NCI-H526 treated with DMSO at 0.1 percent for 48 hours (cell line): ENCODE measurements at regions not wholly inside any gene's neighbourhood (a gene's known extent, or its start where the extent isn't known, plus 50 kb on each side); places are given as distances from the start of the nearest gene placed in this dataset.
"Not testable (repeated sequence)": the region's sequence is repeated elsewhere in the genome, so short reads cannot be mapped to it uniquely, and the experiment has no call there.

Experiments
- DNase-seq: peaks from one replicate; lab custom pipeline; 2025; lab: John Stamatoyannopoulos, UW

DNA sequence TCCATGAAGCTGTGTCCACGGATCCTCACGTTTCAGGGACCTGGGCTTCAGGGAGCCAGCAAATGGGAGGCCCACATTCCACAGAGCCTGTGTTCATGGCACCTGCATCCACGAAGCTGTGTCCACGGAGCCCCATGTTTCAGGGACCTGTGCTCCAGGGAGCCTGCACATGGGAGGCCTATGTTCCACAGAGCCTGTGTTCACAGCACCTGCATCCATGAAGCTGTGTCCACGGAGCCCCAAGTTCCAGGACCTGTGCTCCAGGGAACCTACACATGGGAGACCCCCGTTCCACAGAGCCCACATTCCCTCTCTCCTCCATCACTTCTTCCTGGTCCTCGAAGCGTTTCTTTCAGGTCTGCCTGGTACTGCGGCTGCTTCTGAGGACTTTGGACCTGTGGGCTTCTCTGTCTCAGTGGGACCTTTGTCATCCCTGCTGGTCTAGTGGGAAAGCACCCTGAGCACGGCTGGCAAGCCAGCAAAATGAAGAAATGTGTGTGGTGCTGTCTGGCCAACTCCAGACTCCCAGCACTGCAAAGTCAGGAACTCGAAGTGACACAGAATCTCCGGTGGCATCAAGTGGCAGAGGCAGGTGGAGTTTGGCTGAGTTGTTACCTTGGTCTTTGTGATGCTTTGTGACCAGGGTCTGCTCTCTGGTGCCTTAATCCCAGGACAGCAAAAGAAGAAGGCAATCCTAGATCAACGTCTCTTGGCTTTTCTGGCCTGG, 245.9 kb downstream of the DLL1 start:
- DNase-seq: no peak

DNA sequence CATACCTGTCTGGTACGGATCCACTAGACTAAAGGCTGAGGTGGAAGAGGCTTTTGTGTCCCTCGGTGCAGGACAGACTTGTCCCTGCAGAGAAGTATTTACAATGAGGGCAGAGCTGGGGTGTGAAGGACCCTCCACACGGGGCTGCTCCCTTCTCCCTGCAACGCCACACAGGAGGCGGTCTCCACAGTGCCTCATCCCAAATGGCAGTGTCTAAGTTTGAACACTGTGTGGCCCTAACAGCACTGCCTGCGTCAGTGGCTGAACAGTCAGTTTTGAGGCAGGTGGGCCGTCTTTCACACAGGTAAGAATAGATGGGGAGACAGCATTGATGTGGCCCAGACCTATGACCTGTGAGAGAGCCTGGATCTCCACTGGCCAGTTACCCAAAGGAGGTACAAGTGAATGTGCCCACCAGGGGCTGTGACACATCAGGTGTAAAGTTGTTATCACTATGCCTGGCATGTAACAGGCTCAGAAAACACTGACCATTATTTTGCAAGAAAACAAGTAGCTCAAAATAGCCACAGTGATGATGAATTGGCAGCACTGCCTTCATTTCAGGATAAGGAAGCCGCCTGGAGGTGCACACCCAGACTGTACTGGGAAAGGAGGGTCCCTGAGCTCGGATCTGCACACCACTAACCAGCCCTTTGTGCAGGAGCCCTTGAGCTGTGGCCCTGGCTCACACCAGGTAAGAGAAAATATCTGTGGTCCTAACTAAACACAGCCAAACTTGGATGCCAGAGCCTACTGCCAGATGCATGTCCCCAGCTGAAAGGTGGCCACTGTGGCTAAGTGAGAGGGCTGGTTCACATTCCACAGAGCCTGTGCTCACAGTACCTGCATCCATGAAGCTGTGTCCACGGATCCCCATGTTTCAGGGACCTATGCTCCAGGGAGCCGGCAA, 246.7 kb downstream of the DLL1 start:
- no peak for DNase-seq

DNA sequence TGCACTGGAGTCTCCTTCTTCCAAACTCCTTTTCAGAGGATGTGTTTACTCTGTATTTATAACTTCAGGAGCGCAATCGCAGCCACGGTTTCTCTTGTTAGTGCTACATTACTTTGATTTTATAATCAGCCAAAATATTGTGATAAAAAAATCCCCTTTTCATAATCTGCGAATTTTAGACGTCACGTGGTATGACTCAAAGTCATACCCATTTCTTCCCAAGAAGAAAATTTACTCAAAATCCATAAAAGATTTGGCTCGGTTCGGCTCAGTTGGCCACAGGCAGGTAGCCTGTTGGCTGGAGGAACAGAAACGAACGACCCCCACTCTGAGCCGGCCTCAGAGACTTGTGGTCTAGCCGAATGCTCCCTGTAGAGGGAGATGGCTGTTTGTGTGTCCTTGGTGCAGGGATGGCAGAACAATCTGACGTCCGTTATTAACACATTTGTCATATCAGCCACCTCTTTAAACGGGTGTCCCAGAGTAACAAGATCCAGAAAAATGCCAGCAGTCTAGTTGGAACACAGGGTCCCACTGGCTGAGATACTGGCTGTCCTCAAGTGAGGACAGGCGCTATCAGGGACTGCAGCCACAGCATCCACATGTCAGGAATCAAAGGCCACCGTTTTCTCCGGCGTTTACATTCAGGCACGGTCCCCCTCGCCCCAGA, 247.6 kb downstream of the DLL1 start:
- DNase-seq: no peak

DNA sequence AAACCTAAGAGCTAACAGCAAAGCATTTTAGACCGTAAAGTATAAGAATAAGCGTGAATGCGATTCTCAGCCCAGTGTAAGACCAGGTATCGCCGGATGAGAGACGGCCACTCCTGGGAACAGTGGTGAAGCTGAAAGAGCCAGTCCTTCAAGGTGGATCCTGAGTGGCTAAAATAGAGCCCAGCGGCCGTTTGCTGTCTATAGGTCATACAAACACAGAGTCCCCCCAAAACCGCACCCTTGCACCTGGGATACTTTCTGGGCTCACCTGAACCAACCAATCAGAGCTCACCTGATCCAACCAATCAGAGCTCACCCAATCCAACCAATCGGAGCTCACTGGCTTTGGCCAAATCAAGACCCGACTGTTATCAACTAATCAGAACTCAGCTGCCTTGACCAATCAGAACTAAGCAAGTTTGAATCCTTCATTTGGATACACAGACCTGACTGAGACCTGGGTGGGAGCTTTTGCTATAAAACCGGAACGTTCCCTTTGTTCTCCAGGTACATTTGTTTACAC, 248.2 kb downstream of the DLL1 start:
- DNase-seq: no peak

DNA sequence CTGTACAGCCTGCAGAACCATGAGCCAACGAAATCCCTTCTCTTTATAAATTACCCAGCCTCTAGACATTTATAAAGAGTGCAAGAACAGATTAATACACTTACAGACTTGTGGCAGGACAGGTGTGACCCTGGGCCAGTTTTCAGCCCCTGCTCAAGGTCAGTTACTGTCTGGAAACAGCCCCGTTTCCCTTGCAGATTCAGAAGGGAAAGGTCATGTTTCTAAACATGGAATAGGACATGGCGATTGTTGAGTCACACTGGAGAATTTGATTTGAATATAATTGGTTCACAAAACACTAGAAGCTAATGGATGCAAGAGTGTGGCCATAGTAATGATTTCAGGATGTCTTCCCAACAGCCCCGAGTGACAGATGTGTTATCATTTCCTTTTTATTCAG, 248.8 kb downstream of the DLL1 start:
- no peak for DNase-seq

DNA sequence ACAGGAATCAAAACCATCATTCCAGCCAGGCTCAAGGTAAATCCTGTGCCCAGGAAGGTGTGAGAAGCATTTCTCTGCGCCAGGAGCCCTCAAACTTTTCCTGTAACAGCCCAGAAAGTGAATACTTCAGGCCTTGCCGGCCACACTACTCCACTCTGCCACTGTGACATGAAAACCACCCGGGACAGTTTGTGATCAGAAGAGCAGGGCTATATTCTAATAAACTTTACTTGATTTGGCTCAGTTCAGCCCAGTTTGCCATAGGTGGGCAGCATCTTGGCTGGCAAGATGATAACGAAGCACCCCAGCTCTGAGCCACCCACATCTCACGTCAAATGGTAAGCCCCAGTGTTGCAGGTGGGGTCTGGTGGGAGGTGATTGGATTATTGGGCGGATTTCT, 249.4 kb downstream of the DLL1 start:
- DNase-seq: no peak

DNA sequence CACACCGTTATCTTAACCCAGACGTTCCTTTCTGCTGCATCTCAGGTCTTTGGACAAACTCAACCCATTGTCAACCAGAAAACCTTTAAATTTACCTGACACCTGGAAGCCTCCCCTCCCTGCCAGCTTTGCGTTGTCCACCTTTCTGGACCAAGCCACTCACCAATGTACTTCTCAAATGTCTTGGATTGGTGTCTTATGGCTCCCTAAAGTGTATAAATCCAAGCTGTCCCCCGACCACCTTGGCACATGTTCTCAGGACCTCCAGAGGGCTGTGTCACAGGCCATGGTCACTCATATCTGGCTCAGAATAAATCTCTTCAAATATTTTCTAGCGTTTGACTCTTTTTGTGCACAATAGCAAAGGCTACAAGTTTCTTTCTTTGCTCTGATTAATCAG, 250.0 kb downstream of the DLL1 start:
- DNase-seq: no peak

DNA sequence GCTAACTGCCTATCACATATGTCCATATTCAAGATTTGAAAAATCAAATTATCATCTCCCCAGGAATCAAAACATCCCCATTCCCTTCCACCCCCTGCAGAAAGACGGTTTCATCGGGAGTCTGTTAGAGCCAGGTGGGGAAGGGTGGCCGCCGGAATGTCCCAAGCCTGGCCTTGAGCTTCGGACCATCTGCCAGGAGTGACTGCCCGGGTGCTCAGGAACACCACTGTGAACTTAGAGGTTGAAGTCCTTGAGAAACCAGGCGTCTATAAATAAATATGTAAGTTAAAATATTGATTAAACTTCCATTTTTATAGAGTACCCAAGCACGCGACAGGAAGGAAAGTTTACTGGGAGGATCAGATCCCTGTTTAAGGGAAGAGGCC, 250.8 kb downstream of the DLL1 start:
- DNase-seq: no peak

DNA sequence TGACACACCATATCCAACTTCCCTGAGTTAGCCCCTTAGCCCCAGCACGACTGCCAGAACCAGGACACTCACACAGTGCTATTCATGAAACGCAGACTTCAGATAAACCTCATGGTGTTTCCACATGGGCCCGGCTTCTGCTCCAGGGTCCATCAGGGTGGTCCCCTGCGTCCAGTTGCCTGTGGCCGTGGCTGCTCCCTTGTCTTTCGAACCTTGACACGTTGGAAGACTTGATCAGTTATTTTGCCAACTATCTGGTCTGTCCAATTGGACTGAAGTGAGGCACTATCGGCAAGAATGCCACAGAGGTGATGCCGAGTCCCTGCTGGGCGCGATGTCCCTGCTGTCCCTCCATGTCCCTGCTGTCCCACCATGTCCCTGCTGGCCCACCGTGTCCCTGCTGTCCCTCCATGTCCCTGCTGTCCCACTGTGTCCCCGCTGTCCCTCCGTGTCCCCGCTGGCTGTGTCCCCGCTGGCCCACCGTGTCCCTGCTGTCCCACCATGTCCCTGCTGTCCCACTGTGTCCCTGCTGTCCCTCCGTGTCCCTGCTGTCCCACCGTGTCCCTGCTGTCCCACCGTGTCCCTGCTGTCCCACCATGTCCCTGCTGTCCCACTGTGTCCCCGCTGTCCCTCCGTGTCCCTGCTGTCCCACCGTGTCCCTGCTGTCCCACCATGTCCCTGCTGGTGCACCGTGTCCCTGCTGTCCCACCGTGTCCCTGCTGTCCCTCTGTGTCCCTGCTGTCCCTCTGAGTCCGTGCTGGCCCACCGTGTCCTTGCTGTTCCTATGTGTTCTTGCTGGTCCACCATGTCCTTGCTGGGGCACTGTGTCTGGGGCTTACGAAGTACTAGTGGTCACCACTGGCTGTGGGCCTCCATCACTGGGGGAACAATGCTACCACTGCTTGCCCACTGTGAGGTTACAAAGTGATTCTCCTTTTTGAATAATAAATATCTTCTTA, 251.4 kb downstream of the DLL1 start:
- no peak for DNase-seq

DNA sequence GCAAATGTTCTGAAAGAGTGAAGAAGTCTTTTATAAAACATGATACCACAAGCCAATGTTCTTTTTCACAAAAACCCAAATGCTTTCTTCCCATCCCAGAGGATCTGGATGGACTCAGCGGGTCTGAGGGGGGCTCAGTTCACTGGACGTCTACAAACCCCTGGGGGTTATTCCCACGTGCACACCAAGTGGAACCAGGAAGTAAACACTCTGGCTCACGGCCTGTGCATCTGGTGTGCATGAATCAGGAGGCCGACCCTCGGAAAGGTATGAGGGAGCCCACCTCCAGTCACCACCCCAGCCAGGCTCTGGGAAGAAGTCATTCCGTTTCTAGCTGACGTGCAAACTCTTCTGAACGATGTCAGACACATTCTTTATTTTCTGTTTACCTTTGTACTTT, 252.2 kb downstream of the DLL1 start:
- DNase-seq: no peak

DNA sequence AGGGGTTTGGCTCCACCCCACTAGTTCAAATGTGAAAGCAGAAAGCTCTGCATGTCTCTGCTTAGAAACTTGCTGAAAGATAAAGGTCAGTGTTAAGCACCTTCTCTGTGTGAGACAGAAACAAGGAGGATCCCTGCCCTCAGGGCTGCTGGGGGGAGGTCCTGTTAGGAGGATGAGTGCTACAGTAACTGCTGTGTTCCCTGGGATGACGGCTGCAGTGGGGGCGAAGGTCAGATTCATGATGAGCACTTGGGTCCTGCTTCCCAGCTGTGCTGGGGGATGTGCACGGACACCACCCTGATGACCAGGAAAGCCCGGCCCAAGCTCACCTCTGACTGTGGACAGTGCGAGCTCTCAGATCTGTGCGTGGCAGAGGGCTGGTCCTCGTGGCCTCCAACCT, 252.6 kb downstream of the DLL1 start:
- no peak for DNase-seq

DNA sequence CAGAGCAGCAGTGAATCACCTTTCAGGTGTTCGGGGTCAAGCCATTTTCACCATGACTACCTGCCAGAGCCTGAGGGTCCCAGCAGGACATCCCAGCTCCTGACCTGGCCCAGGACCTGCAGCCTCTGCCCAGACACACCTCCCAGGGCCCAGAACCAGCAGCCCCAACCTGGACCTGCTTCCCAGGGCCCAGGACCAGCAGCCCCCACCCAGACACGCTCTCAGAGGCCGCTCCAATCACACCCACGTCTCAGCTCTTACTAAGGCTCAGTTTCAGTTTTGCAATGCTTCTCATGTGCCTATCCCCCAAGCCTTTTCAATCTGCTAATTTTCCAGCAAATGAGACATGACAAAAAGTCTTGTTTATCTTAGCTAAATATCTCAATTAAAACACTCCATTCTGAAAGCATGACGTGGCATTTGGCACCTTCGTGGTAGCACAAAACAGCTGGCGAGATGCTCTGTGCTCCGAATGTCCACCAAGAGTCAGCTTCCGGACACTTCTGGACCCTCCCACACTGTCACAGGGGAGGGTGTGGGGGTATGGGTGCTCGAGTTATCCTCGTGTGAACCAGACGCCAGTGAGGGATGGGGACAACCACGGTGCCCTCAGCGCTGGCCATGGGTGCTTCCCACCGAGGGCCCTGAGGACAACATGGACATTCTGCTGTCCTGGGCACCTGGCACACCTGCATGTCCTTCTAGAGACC, 253.2 kb downstream of the DLL1 start:
- no peak for DNase-seq

DNA sequence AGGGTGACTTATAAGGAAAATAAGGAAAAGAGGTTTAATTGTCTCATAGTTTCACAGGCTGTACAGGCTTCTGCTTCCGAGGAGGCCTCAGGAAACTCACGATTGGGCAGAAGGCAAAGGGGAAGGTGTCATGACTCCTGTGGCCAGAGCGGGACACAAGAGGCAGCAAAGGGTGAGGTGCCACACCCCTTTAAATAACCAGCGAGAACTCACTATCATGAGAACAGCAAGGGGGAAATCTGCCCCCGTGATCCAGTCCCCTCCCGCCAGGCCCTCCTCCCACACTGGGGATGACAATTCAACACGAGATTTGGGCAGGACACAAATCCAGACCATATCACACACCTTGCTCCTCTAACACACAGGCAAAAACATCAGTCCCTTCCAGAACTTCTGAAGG, 254.0 kb downstream of the DLL1 start:
- DNase-seq: no peak

DNA sequence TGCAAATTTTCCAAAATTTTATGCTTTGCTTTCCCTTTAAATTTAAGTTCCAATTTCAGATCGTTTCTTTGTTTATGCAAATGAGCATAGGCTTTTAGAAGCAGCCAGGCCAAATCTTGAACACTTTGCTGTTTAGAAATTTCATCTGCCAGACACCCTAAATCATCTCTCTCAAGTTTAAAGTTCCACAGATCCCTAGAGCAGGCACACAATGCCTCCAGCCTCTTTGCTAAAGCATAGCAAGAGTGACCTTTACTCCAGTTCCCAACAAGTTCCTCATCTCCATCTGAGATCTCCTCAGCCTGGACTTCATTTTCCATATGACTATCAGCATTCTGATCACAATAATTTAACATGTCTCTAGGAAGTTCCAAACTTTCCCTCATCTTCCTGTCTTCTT, 254.5 kb downstream of the DLL1 start:
- DNase-seq: not testable (repeated sequence)

DNA sequence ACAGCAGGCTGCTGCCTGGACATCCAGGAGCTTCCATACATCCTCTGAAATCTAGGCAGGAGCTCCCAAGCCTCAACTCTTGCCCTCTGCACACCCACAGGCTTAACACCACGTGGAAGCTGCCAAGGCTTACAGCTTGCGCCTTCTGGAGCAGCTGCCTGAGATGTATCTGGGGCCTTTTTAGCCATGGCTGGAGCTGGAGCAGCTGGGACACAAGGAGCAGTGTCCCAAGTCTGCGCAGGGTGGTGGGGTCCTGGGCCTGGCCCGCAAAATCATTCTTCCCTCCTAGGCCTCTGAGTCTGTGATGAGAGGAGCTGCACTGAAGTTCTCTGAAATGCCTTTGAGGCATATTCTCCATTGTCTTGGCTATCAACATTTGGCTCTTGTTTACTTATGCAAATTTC, 255.0 kb downstream of the DLL1 start:
- DNase-seq: no peak

DNA sequence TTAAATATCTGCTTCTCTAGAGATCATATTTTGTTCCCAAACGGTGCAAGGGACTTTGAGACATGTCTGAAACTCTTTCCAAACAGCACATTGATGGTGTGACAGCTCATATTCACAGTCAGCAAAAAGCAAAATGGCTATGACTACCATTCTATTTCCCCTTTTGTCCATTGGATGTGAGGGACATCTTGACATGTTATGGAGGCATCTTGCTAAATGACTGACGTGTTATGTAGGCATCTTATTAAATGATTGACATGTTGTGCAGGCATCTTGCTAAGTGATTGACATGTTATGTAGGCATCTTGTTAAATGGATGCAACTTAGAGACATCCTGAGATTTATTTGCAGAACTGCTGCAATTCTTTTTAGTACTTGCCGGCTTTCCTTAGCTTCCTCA, 255.8 kb downstream of the DLL1 start:
- DNase-seq: no peak

DNA sequence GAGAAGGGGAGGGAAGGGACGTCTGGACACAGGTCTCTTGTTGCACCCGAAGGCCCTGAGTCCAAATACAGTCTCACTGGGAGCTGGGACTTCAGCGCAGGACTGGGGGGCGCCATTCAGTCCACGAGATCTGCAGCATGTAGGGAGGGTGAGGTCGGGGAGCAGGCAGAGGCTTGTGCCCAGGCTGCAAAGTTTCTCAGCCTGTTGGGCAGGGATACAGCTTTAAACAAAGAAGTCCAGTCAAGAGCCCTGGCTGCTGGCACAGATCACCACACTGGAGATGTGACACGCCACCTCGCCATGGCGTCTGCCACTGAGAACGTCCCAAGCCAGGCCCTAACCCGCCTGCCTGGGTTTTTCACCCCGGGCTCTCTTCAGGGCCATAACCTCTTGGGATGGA, 256.6 kb downstream of the DLL1 start:
- no peak for DNase-seq

DNA sequence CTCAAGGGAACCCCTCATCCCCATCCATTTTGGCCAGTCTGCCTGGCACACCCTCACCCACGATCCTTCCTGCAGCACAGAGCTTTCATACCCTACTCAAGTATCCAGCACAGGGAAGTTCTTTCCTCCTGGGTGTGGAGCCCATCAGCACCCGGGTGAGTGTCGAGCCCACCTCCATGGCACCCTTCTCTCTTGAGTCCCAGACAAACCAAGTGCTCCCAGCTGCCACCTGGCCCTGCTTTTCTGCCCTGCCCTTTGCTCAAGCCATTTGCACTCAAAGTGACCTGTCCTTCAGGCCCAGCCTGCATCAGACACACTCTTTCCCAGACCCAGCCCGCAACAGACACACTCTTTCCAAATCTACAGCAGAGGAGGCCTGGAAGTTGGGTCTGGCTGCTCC, 257.2 kb downstream of the DLL1 start:
- no peak for DNase-seq

DNA sequence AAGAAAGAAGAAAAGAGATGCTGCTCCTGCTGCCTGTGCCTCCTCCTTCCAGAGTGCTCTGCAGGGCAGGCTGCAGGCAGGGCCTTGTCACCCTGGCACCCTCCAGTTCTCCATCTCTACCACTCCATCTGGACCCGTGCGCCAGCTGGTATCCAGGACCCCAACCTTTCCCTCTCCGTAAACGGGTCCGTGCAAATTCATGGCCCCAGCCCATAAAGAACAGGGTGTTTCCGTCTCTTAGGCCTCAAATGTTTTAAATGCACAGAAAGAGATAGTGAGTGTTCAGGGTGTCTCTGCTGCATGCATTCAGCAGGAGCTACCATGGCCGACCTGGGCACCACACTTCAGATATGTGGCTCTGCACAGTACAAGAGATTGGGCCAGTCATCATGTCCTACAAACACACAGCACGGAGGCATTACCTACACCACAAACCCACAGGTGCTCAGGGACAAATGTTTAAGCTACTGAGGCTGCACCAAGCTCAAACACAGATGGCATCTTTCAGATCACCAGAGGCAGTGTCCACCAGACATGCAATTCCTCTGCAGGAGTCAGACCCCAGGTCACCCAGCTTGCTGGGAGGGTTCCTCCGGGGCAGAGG, 258.1 kb downstream of the DLL1 start:
- no peak for DNase-seq

DNA sequence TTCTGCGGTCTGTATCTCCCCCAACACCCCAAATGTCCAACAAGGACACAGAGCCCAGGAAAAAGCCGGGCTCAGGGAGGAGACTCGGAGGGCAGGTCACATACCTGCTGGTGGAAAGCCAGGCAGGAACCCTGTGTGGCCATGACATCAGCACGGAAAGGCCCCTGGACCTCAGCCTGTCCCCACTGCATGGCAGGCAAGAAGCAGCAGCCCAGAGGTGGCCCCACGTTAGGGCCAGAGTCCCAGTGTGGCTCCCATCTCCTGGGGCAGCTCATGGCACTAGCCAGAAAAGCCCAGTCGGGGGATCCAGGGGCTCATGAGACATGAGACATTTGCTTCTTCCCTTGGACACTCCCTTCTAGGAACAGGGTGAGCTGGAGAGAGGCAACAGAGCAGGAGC, 258.7 kb downstream of the DLL1 start:
- no peak for DNase-seq
